PC-9 (cell line): ENCODE measurements at regions not wholly inside any gene's neighbourhood (a gene's known extent, or its start where the extent isn't known, plus 50 kb on each side); places are given as distances from the start of the nearest gene placed in this dataset.

Source experiments
- BruUV-seq: library from RNA; stranded (reverse); fragments of 400-500 nt; replicated peaks from 2 replicates; lab custom pipeline; 2021; lab: Mats Ljungman, UMichigan
- CTCF ChIA-PET: fragments of 300-600 bp; sonication (Branson Sonifier 250); formaldehyde crosslinking; loops from one replicate; lab custom pipeline; 2022; ENCODE audit warnings: antibody characterized with exemption; lab: Charles Lee
- POLR2A ChIA-PET: fragments of 300-600 bp; sonication (Branson Sonifier 250); formaldehyde crosslinking; loops from one replicate; lab custom pipeline; 2022; ENCODE audit warnings: antibody characterized with exemption; ENCODE audit not compliant: unreplicated experiment; lab: Charles Lee
- DNase-seq, 2 experiments: peaks; one replicate each; pipeline versions ENCODE4 v3.0.0 to v3.0.0-alpha.2; 2015 to 2022; ENCODE audit warnings: mixed read lengths in 1 of 2
- H2AFZ ChIP-seq: fragments of 200-600 bp; sonication (generic); 2 replicates; pipeline ENCODE4 v1.8.1; 2017; ENCODE audit warnings: antibody characterized with exemption
- H3F3A ChIP-seq: fragments of 200-600 bp; sonication (generic); 2 replicates; pipeline ENCODE4 v1.8.1; 2017; ENCODE audit warnings: antibody characterized with exemption, mild to moderate bottlenecking, low read depth; ENCODE audit not compliant: insufficient read depth
- H3K27ac ChIP-seq: fragments of 200-600 bp; sonication (generic); 2 replicates; pipeline ENCODE4 v1.6.1; 2016; ENCODE audit warnings: mixed run types
- H3K27me3 ChIP-seq: fragments of 200-600 bp; sonication (generic); 2 replicates; pipeline ENCODE4 v1.6.1; 2016; ENCODE audit warnings: low read depth, mixed run types; ENCODE audit not compliant: insufficient read depth
- H3K36me3 ChIP-seq: fragments of 200-600 bp; sonication (generic); 2 replicates; pipeline ENCODE4 v1.6.1; 2016; ENCODE audit warnings: low read depth, mixed run types
- H3K4me1 ChIP-seq: fragments of 200-600 bp; sonication (generic); replicated peaks from 2 replicates; pipeline ENCODE4 v1.6.1; 2016; ENCODE audit warnings: mixed run types; ENCODE audit not compliant: insufficient read depth
- H3K4me2 ChIP-seq: fragments of 200-600 bp; sonication (generic); 2 replicates; pipeline ENCODE4 v1.6.1; 2017; ENCODE audit warnings: mixed run types
- H3K4me3 ChIP-seq: fragments of 200-600 bp; sonication (generic); 2 replicates; pipeline ENCODE4 v1.6.1; 2016; ENCODE audit warnings: mixed run types
- H3K79me2 ChIP-seq: fragments of 200-600 bp; sonication (generic); 2 replicates; pipeline ENCODE4 v1.6.1; 2017; ENCODE audit warnings: low read depth, mixed run types
- H3K9me2 ChIP-seq: fragments of 200-600 bp; sonication (generic); 2 replicates; pipeline ENCODE4 v1.8.1; 2017; ENCODE audit warnings: mild to moderate bottlenecking; ENCODE audit not compliant: insufficient read depth
- H3K9me3 ChIP-seq: fragments of 200-600 bp; sonication (generic); 2 replicates; pipeline ENCODE4 v1.8.1; 2016; ENCODE audit warnings: low read depth; ENCODE audit not compliant: insufficient read depth
- H4K20me1 ChIP-seq: fragments of 200-600 bp; sonication (generic); 2 replicates; pipeline ENCODE4 v1.8.1; 2017; ENCODE audit not compliant: insufficient read depth
- EZH2 ChIP-seq: fragments of 200-600 bp; sonication (generic); IDR thresholded peaks from 2 replicates; pipeline ENCODE4 v1.8.0; 2017; ENCODE audit warnings: antibody characterized with exemption, low read depth
- intact Hi-C: fragments of 100-400 bp; cut with micrococcal nuclease; formaldehyde crosslinking; loops from one replicate; pipeline ENCODE4 v1.10.0; 2022; ENCODE audit not compliant: unreplicated experiment
- TF ChIP-seq, protein P1 (sequence below): fragments of 200-600 bp; sonication (generic); conservative IDR thresholded peaks from 2 replicates; pipeline ENCODE4 v1.6.1; 2017; ENCODE audit warnings: mixed run types, antibody characterized with exemption, mild to moderate bottlenecking, moderate library complexity

GRCh38 chr5:3905031-3905430 lies 309.4 kb downstream of the IRX1 start:
- Histone ChIP-seq H3K4me3 (no peak overlapping the region), H3K36me3 (no peaks in the 10 kb centered on the region), H3F3A (no peaks in the 10 kb centered on the region), H3K27me3 (peaks cover 13% of the 10 kb centered on the region; the same call in 1 of the 2 replicates), H3K9me2 (no peaks in the 10 kb centered on the region), H3K9me3 (no peaks in the 10 kb centered on the region), H3K27ac (no peak overlapping the region), H3K4me2 (no peak overlapping the region), H3K4me1 (no peaks in the 10 kb centered on the region), H2AFZ (no peak overlapping the region), H4K20me1 (no peaks in the 10 kb centered on the region), H3K79me2 (no peaks in the 10 kb centered on the region)
- no TSS peak for BruUV-seq
- CTCF ChIA-PET, result no interaction called here
- no peak for DNase-seq
- intact Hi-C loops, result no loop called here
- POLR2A ChIA-PET, result no interaction called here
- TF ChIP-seq, protein P1, sequence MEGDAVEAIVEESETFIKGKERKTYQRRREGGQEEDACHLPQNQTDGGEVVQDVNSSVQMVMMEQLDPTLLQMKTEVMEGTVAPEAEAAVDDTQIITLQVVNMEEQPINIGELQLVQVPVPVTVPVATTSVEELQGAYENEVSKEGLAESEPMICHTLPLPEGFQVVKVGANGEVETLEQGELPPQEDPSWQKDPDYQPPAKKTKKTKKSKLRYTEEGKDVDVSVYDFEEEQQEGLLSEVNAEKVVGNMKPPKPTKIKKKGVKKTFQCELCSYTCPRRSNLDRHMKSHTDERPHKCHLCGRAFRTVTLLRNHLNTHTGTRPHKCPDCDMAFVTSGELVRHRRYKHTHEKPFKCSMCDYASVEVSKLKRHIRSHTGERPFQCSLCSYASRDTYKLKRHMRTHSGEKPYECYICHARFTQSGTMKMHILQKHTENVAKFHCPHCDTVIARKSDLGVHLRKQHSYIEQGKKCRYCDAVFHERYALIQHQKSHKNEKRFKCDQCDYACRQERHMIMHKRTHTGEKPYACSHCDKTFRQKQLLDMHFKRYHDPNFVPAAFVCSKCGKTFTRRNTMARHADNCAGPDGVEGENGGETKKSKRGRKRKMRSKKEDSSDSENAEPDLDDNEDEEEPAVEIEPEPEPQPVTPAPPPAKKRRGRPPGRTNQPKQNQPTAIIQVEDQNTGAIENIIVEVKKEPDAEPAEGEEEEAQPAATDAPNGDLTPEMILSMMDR, result no peak

- Histone ChIP-seq H3K9me3 (no peaks in the 10 kb centered on the region), H3K4me1 (no peaks in the 10 kb centered on the region), H3K27ac (no peak overlapping the region), H3F3A (no peaks in the 10 kb centered on the region), H3K27me3 (peaks cover 13% of the 10 kb centered on the region; the same call in 1 of the 2 replicates), H3K79me2 (no peaks in the 10 kb centered on the region), H3K4me2 (no peak overlapping the region), H3K4me3 (no peak overlapping the region), H4K20me1 (no peaks in the 10 kb centered on the region), H3K36me3 (no peaks in the 10 kb centered on the region), H3K9me2 (no peaks in the 10 kb centered on the region), H2AFZ (no peak overlapping the region)
- ChIA-PET CTCF (no interaction called here), POLR2A (no interaction called here)
- intact Hi-C loops, result no loop called here
- no peak for DNase-seq
- no peak for TF ChIP-seq EZH2
- TF ChIP-seq, protein P1, result no peak
- no TSS peak for BruUV-seq
These were observed 309.9 kb downstream of the IRX1 start for GRCh38 chr5:3905521-3905920.

GRCh38 chr5:3911111-3911510 lies 315.5 kb downstream of the IRX1 start:
- no peak overlapping the region for H2AFZ ChIP-seq
- H3K9me3 ChIP-seq, result no peaks in the 10 kb centered on the region
- H3F3A ChIP-seq, result no peaks in the 10 kb centered on the region
- H3K79me2 ChIP-seq, result no peaks in the 10 kb centered on the region
- H3K4me1 ChIP-seq, result no peaks in the 10 kb centered on the region
- H3K27ac ChIP-seq, result no peak overlapping the region
- no peaks in the 10 kb centered on the region for H4K20me1 ChIP-seq
- DNase-seq, result no peak
- no peaks in the 10 kb centered on the region for H3K9me2 ChIP-seq
- H3K36me3 ChIP-seq, result no peaks in the 10 kb centered on the region
- no peak overlapping the region for H3K4me2 ChIP-seq
- BruUV-seq, result no TSS peak
- POLR2A ChIA-PET, result no interaction called here
- peaks cover 22% of the 10 kb centered on the region; the same call in 1 of the 2 replicates for H3K27me3 ChIP-seq
- intact Hi-C loops, result no loop called here
- no peak for TF ChIP-seq EZH2
- TF ChIP-seq, protein P1, result no peak
- CTCF ChIA-PET, result no interaction called here
- H3K4me3 ChIP-seq, result no peak overlapping the region
